Heart right ventricle (tissue), 16 donors: ENCODE measurements at regions not wholly inside any gene's neighbourhood (a gene's known extent, or its start where the extent isn't known, plus 50 kb on each side); places are given as distances from the start of the nearest gene placed in this dataset.

ENCODE experiments used
- ATAC-seq, 8 donors: fragments of 200-7000 bp; cut with Tn5 transposase; one replicate each; pipeline ENCODE4 v1.9.1; 2020; ENCODE audit warnings: mild to moderate bottlenecking in 8 of 8, moderate library complexity in 8 of 8, moderate number of reproducible peaks in 1 of 8
- DNase-seq, 2 donors: peaks; one replicate each; pipeline ENCODE4 v3.0.0-alpha.2; 2020
- H3K27ac ChIP-seq, 10 donors: fragments of 200-600 bp; sonication (generic) in 2 of 10; one replicate each; pipeline versions ENCODE4 v1.5.0 to v1.8.0; 2020 to 2022; ENCODE audit warnings: mild to moderate bottlenecking in 3 of 10
- H3K27me3 ChIP-seq, 7 donors: fragments of 200-600 bp; one replicate each; pipeline ENCODE4 v1.8.0; 2021 to 2022; ENCODE audit warnings: mild to moderate bottlenecking in 2 of 7
- H3K36me3 ChIP-seq, 9 donors: fragments of 200-600 bp; sonication (generic) in 1 of 9; one replicate each; pipeline versions ENCODE4 v1.5.0 to v1.8.0; 2020 to 2022; ENCODE audit warnings: mild to moderate bottlenecking in 2 of 9
- H3K4me1 ChIP-seq, 9 donors: fragments of 200-600 bp; sonication (generic) in 1 of 9; one replicate each; pipeline versions ENCODE4 v1.5.0 to v1.8.0; 2020 to 2022; ENCODE audit warnings: mild to moderate bottlenecking in 4 of 9
- H3K4me3 ChIP-seq, 10 donors: fragments of 200-600 bp; sonication (generic) in 2 of 10; one replicate each; pipeline versions ENCODE4 v1.5.0 to v1.8.0; 2020 to 2022; ENCODE audit warnings: mild to moderate bottlenecking in 7 of 10, moderate library complexity in 2 of 10
- H3K9me3 ChIP-seq, 11 donors: fragments of 200-600 bp in 10 of 11; sonication (generic) in 2 of 11; one replicate each; pipeline versions ENCODE4 v1.5.0 to v1.8.0; 2013 to 2022; ENCODE audit warnings: mild to moderate bottlenecking in 2 of 11, control low read depth in 1 of 11, moderate library complexity in 1 of 11
- CTCF ChIP-seq, 9 donors: fragments of 200-600 bp; sonication (generic) in 2 of 9; IDR thresholded peaks; one replicate each; pipeline versions ENCODE4 v1.5.0 to v1.8.0; 2021 to 2022; ENCODE audit warnings: antibody characterized with exemption in 9 of 9, mild to moderate bottlenecking in 5 of 9, moderate library complexity in 1 of 9
- WGBS, 2 donors: extraction: QIAGEN DNeasy Blood & Tissue Kit; methylation state at CpG; one replicate each; pipeline ENCODE4 v1.1.7; 2013; ENCODE audit warnings: inconsistent platforms in 1 of 2; 5-methylcytosine and 5-hydroxymethylcytosine counted together
- intact Hi-C, 10 donors: fragments of 100-400 bp; cut with DNase I; formaldehyde crosslinking; loops; one replicate each; pipeline versions ENCODE4 v1.11.1 to v1.14.2; 2022
- donor health status: Arrhythmogenic right ventricular cardiomyopathy.
- donor health status: ischemic (EF 13 %, LVEDD 7.1; RV severe dilation, severe dysfunction).
- donor health status: healthy with polysubstance abuse.
- donor health status: DM: no; HTN: yes; CAD: no.
- donor health status: DM: no; HTN: no; CAD: no.
- donor health status: ischemic (EF 25% LVEDD 6.9; RV normal size, moderate dysfunction).
- donor health status: ischemic (EF 25% LVEDD 5.7; RV mildly dilated, moderate dysfunction).
- donor health status: healthy.
- donor health status: DM: yes; HTN: yes; CAD: no.
- donor health status: Ischemic cardiomyopathy.
- donor health status: ischemic (EF 35%, LVEDD 5.7; RV mildly dilated, moderate dysfunction).
- donor health status: nonischemic (EF 11% LVEDD 7.7; RV severe dilation, severe dysfunction).
- donor health status: DM: yes; HTN: yes; CAD: no.
- donor health status: PGD.
- donor health status: ischemic (EF 29% LVEDD 5.4; RV normal size, mild dysfunction).
- donor health status: nonischemic (EF 23%, LVEDD 6.1; RV moderate dilation, normal function).

- WGBS, 2 donors: 88 to 94% methylated on average over 2 of the region's 2 CpGs
- Histone ChIP-seq H3K4me1 (no peaks in the 10 kb centered on the region), H3K27ac (no peak overlapping the region), H3K9me3 (peaks cover 0 to 15% (median 0%) of the 10 kb centered on the region in 11 donors), H3K4me3 (no peak overlapping the region), H3K27me3 (no peaks in the 10 kb centered on the region), H3K36me3 (no peaks in the 10 kb centered on the region)
- DNase-seq: no peak
- no peak for ATAC-seq
- intact Hi-C loops: no loop called here
- TF ChIP-seq CTCF (IDR thresholded peaks at IDR 0.05): no peak
Observed at GRCh38 chr18:51339856-51340255, 142.4 kb upstream of the MEX3C start.

GRCh38 chr18:51340332-51340731 lies 142.9 kb upstream of the MEX3C start:
- H3K4me1 ChIP-seq: no peaks in the 10 kb centered on the region
- H3K27me3 ChIP-seq: no peaks in the 10 kb centered on the region
- no peak overlapping the region for H3K27ac ChIP-seq
- no peak overlapping the region for H3K4me3 ChIP-seq
- no peaks in the 10 kb centered on the region for H3K36me3 ChIP-seq
- no peak for ATAC-seq
- peaks cover 0 to 20% (median 3%) of the 10 kb centered on the region in 11 donors for H3K9me3 ChIP-seq
- no peak for DNase-seq
- TF ChIP-seq CTCF (IDR thresholded peaks at IDR 0.05): no peak
- intact Hi-C loops: no loop called here
- 91 to 94% methylated on average over 1 of the region's 1 CpG for WGBS, 2 donors

GRCh38 chr18:51342815-51343214 lies 145.3 kb upstream of the MEX3C start:
- H3K27me3 ChIP-seq: no peaks in the 10 kb centered on the region
- no peak overlapping the region for H3K4me3 ChIP-seq
- DNase-seq (no peak), ATAC-seq (no peak)
- intact Hi-C loops: no loop called here
- H3K36me3 ChIP-seq: no peaks in the 10 kb centered on the region
- TF ChIP-seq CTCF (IDR thresholded peaks at IDR 0.05): no peak
- peaks cover 0 to 12% (median 0%) of the 10 kb centered on the region in 11 donors for H3K9me3 ChIP-seq
- no peak overlapping the region for H3K27ac ChIP-seq
- no peaks in the 10 kb centered on the region for H3K4me1 ChIP-seq

DNA sequence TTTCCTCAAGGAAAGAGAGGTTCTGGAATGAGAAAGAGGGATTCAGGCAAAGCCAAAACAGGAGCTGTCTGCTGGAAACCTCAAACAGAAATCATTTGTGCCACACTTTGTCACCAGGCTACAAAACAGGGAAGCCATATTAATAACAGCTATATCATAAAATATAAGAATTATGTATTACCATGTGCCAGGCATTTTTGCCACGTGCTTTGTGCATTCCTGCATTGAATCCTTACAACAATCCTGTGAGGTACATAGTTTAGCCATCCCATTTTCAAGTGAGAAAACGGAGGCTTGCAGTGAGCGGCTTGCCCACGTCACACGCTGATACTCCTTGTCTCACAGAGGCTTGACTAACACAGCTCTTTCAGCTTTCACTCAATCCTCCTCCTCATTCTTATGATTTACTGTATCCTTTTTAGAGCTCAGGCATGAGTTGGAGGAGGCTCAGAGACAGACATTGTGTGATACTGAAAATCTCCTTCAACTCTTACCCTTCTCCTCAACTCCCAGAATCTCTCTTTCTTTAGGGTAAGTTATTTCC lies 148.4 kb upstream of the MEX3C start:
- Histone ChIP-seq H3K27ac (no peak overlapping the region), H3K4me1 (no peaks in the 10 kb centered on the region), H3K36me3 (no peaks in the 10 kb centered on the region), H3K4me3 (no peak overlapping the region), H3K9me3 (peaks cover 0 to 12% (median 0%) of the 10 kb centered on the region in 11 donors), H3K27me3 (peaks cover 0 to 6% (median 0%) of the 10 kb centered on the region in 7 donors)
- 79 to 81% methylated on average over 5 of the region's 5 CpGs for WGBS, 2 donors
- DNase-seq (no peak), ATAC-seq (no peak)
- intact Hi-C loops: no loop called here
- no peak for TF ChIP-seq CTCF (IDR thresholded peaks at IDR 0.05)
